CD8-positive, alpha-beta memory T cell (primary cell): ENCODE measurements at regions not wholly inside any gene's neighbourhood (a gene's known extent, or its start where the extent isn't known, plus 50 kb on each side); places are given as distances from the start of the nearest gene placed in this dataset.

Experiments
- CTCF ChIA-PET: fragments of 350-600 bp; sonication (Branson Sonifier 250); formaldehyde crosslinking; loops from one replicate; lab custom pipeline; 2021; ENCODE audit warnings: antibody characterized with exemption; lab: Charles Lee
- POLR2A ChIA-PET: fragments of 350-600 bp; sonication (Branson Sonifier 250); formaldehyde crosslinking; loops from one replicate; lab custom pipeline; 2021; ENCODE audit warnings: antibody characterized with exemption; lab: Charles Lee
- DNase-seq, 5 donors: peaks; one replicate each; pipeline versions ENCODE4 v3.0.0 to v3.0.0-alpha.2; 2020 to 2022; ENCODE audit warnings: mixed read lengths in 1 of 5
- H3K27ac ChIP-seq: one replicate; pipeline ENCODE4 v1.7.0; 2013; ENCODE audit warnings: low read depth, mild to moderate bottlenecking, low read length, moderate library complexity
- H3K27me3 ChIP-seq: 2 replicates; pipeline ENCODE4 v1.7.0; 2013; ENCODE audit warnings: low read length, mild to moderate bottlenecking; ENCODE audit not compliant: insufficient read depth, poor library complexity, severe bottlenecking
- H3K36me3 ChIP-seq: 2 replicates; pipeline ENCODE4 v1.7.0; 2013; ENCODE audit warnings: mild to moderate bottlenecking, low read length, moderate library complexity; ENCODE audit not compliant: insufficient read depth
- H3K4me1 ChIP-seq: 2 replicates; pipeline ENCODE4 v1.7.0; 2013; ENCODE audit warnings: mild to moderate bottlenecking, low read length, moderate library complexity; ENCODE audit not compliant: insufficient read depth
- H3K4me3 ChIP-seq: 2 replicates; pipeline ENCODE4 v1.7.0; 2013; ENCODE audit warnings: mild to moderate bottlenecking, low read length
- H3K9me3 ChIP-seq: 2 replicates; pipeline ENCODE4 v1.7.0; 2013; ENCODE audit warnings: mild to moderate bottlenecking, low read length
- H3K27ac Mint-ChIP-seq, 8 donors: one replicate each; pipeline ENCODE4 v1.8.0; 2020 to 2021; ENCODE audit warnings: mixed read lengths in 8 of 8, mild to moderate bottlenecking in 6 of 8, inconsistent platforms in 3 of 8, moderate library complexity in 3 of 8
- H3K27me3 Mint-ChIP-seq, 2 donors: one replicate each; pipeline ENCODE4 v1.8.0; 2020 to 2021; ENCODE audit warnings: mixed read lengths in 2 of 2, mild to moderate bottlenecking in 1 of 2, moderate library complexity in 1 of 2
- H3K36me3 Mint-ChIP-seq, 3 donors: one replicate each; pipeline ENCODE4 v1.8.0; 2020 to 2021; ENCODE audit warnings: mixed read lengths in 3 of 3, inconsistent platforms in 1 of 3, mild to moderate bottlenecking in 1 of 3
- H3K4me1 Mint-ChIP-seq, 3 donors: one replicate each; pipeline ENCODE4 v1.8.0; 2020 to 2021; ENCODE audit warnings: mixed read lengths in 3 of 3, inconsistent platforms in 1 of 3, mild to moderate bottlenecking in 1 of 3
- H3K4me3 Mint-ChIP-seq, 7 donors: one replicate each; pipeline ENCODE4 v1.8.0; 2020 to 2021; ENCODE audit warnings: mixed read lengths in 7 of 7, mild to moderate bottlenecking in 6 of 7, moderate library complexity in 4 of 7, inconsistent platforms in 2 of 7
- H3K9me3 Mint-ChIP-seq, 5 donors: one replicate each; pipeline ENCODE4 v1.8.0; 2020 to 2022; ENCODE audit warnings: mixed read lengths in 5 of 5, mild to moderate bottlenecking in 3 of 5, moderate library complexity in 2 of 5, inconsistent platforms in 1 of 5

GRCh38 chr14:99063620-99064225 is 208.3 kb downstream of the BCL11B start:
- Histone ChIP-seq H3K4me3 (no peak overlapping the region), H3K36me3 (no peaks in the 10 kb centered on the region), H3K27ac (no peak overlapping the region), H3K4me1 (no peaks in the 10 kb centered on the region), H3K9me3 (no peaks in the 10 kb centered on the region), H3K27me3 (no peaks in the 10 kb centered on the region)
- H3K9me3 Mint-ChIP-seq, result no peaks in the 10 kb centered on the region
- H3K4me3 Mint-ChIP-seq, result no peak overlapping the region
- no peak for DNase-seq
- no peaks in the 10 kb centered on the region for H3K27me3 Mint-ChIP-seq
- no peaks in the 10 kb centered on the region for H3K36me3 Mint-ChIP-seq
- H3K27ac Mint-ChIP-seq, result no peak overlapping the region
- ChIA-PET CTCF (interaction anchor here (0.8 kb wide), 1 partner anchor 13 kb away, joined by 3 read pairs; no protein-coding TSS in a partner anchor), POLR2A (no interaction called here)
- H3K4me1 Mint-ChIP-seq, result no peaks in the 10 kb centered on the region

GRCh38 chr14:99064262-99064954 is 207.6 kb downstream of the BCL11B start:
- Histone ChIP-seq H3K4me3 (no peak overlapping the region), H3K9me3 (no peaks in the 10 kb centered on the region)

GRCh38 chr14:99065551-99065950 is 206.4 kb downstream of the BCL11B start:
- Histone ChIP-seq H3K4me1 (no peaks in the 10 kb centered on the region), H3K27me3 (no peaks in the 10 kb centered on the region), H3K27ac (no peak overlapping the region), H3K4me3 (no peak overlapping the region), H3K36me3 (no peaks in the 10 kb centered on the region), H3K9me3 (no peaks in the 10 kb centered on the region)
- H3K4me1 Mint-ChIP-seq, result peaks cover 0 to 3% (median 0%) of the 10 kb centered on the region in 3 donors
- no peaks in the 10 kb centered on the region for H3K36me3 Mint-ChIP-seq
- H3K27me3 Mint-ChIP-seq, result no peaks in the 10 kb centered on the region
- no peaks in the 10 kb centered on the region for H3K9me3 Mint-ChIP-seq
- DNase-seq, result no peak
- H3K27ac Mint-ChIP-seq, result no peak overlapping the region
- POLR2A ChIA-PET, result no interaction called here
- no peak overlapping the region for H3K4me3 Mint-ChIP-seq
- CTCF ChIA-PET, result no interaction called here

More at GRCh38 chr14:99064262-99064954, 207.6 kb downstream of the BCL11B start:
- no peaks in the 10 kb centered on the region for H3K27me3 Mint-ChIP-seq
- H3K9me3 Mint-ChIP-seq, result no peaks in the 10 kb centered on the region
- DNase-seq, result no peak
- H3K36me3 Mint-ChIP-seq, result no peaks in the 10 kb centered on the region
- Histone ChIP-seq H3K4me1 (no peaks in the 10 kb centered on the region), H3K27ac (no peak overlapping the region), H3K27me3 (no peaks in the 10 kb centered on the region), H3K36me3 (no peaks in the 10 kb centered on the region)
- ChIA-PET CTCF (interaction anchor here (0.8 kb wide), 1 partner anchor 14 kb away, joined by 3 read pairs; no protein-coding TSS in a partner anchor), POLR2A (no interaction called here)
- no peaks in the 10 kb centered on the region for H3K4me1 Mint-ChIP-seq
- peak overlapping the region in 2 of 8 donors; percentile 17 to 33 for H3K27ac Mint-ChIP-seq
- no peak overlapping the region for H3K4me3 Mint-ChIP-seq

GRCh38 chr14:99066378-99066777 is 205.6 kb downstream of the BCL11B start:
- Histone ChIP-seq H3K36me3 (no peaks in the 10 kb centered on the region), H3K4me3 (no peak overlapping the region), H3K9me3 (no peaks in the 10 kb centered on the region), H3K4me1 (no peaks in the 10 kb centered on the region), H3K27me3 (no peaks in the 10 kb centered on the region), H3K27ac (no peak overlapping the region)
- peaks cover 0 to 3% (median 0%) of the 10 kb centered on the region in 3 donors for H3K4me1 Mint-ChIP-seq
- H3K9me3 Mint-ChIP-seq, result no peaks in the 10 kb centered on the region
- peaks cover 0 to 7% (median 0%) of the 10 kb centered on the region in 3 donors for H3K36me3 Mint-ChIP-seq
- POLR2A ChIA-PET, result no interaction called here
- H3K4me3 Mint-ChIP-seq, result no peak overlapping the region
- CTCF ChIA-PET, result no interaction called here
- H3K27ac Mint-ChIP-seq, result no peak overlapping the region
- DNase-seq, result no peak
- H3K27me3 Mint-ChIP-seq, result peaks cover 0 to 1% of the 10 kb centered on the region in 2 donors

- CTCF ChIA-PET, result no interaction called here
- peaks cover 0 to 1% of the 10 kb centered on the region in 2 donors for H3K27me3 Mint-ChIP-seq
- no peak overlapping the region for H3K27ac Mint-ChIP-seq
- POLR2A ChIA-PET, result no interaction called here
- H3K4me1 Mint-ChIP-seq, result peaks cover 0 to 3% (median 0%) of the 10 kb centered on the region in 3 donors
- peaks cover 0 to 15% (median 0%) of the 10 kb centered on the region in 3 donors for H3K36me3 Mint-ChIP-seq
- DNase-seq, result no peak
- H3K9me3 Mint-ChIP-seq, result no peaks in the 10 kb centered on the region
- no peak overlapping the region for H3K27ac ChIP-seq
- H3K4me3 ChIP-seq, result no peak overlapping the region
- H3K27me3 ChIP-seq, result no peaks in the 10 kb centered on the region
- no peaks in the 10 kb centered on the region for H3K9me3 ChIP-seq
- H3K4me3 Mint-ChIP-seq, result no peak overlapping the region
- H3K4me1 ChIP-seq, result no peaks in the 10 kb centered on the region
- no peaks in the 10 kb centered on the region for H3K36me3 ChIP-seq
Measured at GRCh38 chr14:99067141-99067920, 204.7 kb downstream of the BCL11B start.

- no peak overlapping the region for H3K27ac Mint-ChIP-seq
- DNase-seq, result no peak
- no peaks in the 10 kb centered on the region for H3K9me3 ChIP-seq
- H3K4me3 Mint-ChIP-seq, result no peak overlapping the region
- H3K36me3 Mint-ChIP-seq, result peaks cover 0 to 17% (median 0%) of the 10 kb centered on the region in 3 donors
- peaks cover 0 to 1% of the 10 kb centered on the region in 2 donors for H3K27me3 Mint-ChIP-seq
- ChIA-PET CTCF (no interaction called here), POLR2A (no interaction called here)
- no peaks in the 10 kb centered on the region for H3K4me1 ChIP-seq
- no peak overlapping the region for H3K4me3 ChIP-seq
- no peak overlapping the region for H3K27ac ChIP-seq
- H3K9me3 Mint-ChIP-seq, result no peaks in the 10 kb centered on the region
- H3K36me3 ChIP-seq, result no peaks in the 10 kb centered on the region
- peaks cover 0 to 3% (median 0%) of the 10 kb centered on the region in 3 donors for H3K4me1 Mint-ChIP-seq
- no peaks in the 10 kb centered on the region for H3K27me3 ChIP-seq
Measured at GRCh38 chr14:99067927-99068326, 204.1 kb downstream of the BCL11B start.

GRCh38 chr14:99069946-99070345 is 202.1 kb downstream of the BCL11B start:
- Mint-ChIP-seq H3K4me3 (no peak overlapping the region), H3K4me1 (peaks cover 0 to 3% (median 0%) of the 10 kb centered on the region in 3 donors), H3K27ac (peak overlapping the region in 1 of 8 donors; percentile 1), H3K9me3 (no peaks in the 10 kb centered on the region), H3K36me3 (peaks cover 0 to 17% (median 0%) of the 10 kb centered on the region in 3 donors), H3K27me3 (peaks cover 0 to 1% of the 10 kb centered on the region in 2 donors)
- Histone ChIP-seq H3K4me3 (no peak overlapping the region), H3K9me3 (no peaks in the 10 kb centered on the region), H3K36me3 (no peaks in the 10 kb centered on the region), H3K27ac (no peak overlapping the region), H3K4me1 (no peaks in the 10 kb centered on the region), H3K27me3 (no peaks in the 10 kb centered on the region)
- ChIA-PET CTCF (interaction anchor here (1.4 kb wide), 1 partner anchor 15 kb away, joined by 3 read pairs; no protein-coding TSS in a partner anchor), POLR2A (no interaction called here)
- no peak for DNase-seq

GRCh38 chr14:99072433-99072832 is 199.6 kb downstream of the BCL11B start:
- Histone ChIP-seq H3K9me3 (no peaks in the 10 kb centered on the region), H3K4me1 (no peaks in the 10 kb centered on the region), H3K4me3 (no peak overlapping the region), H3K27me3 (no peaks in the 10 kb centered on the region), H3K27ac (no peak overlapping the region), H3K36me3 (no peaks in the 10 kb centered on the region)
- no peak for DNase-seq
- POLR2A ChIA-PET, result no interaction called here
- CTCF ChIA-PET, result no interaction called here
- no peaks in the 10 kb centered on the region for H3K9me3 Mint-ChIP-seq
- H3K27ac Mint-ChIP-seq, result peak overlapping the region in 1 of 8 donors; percentile 36
- peaks cover 0 to 17% (median 2%) of the 10 kb centered on the region in 3 donors for H3K36me3 Mint-ChIP-seq
- peaks cover 7 to 10% (median 10%) of the 10 kb centered on the region in 3 donors for H3K4me1 Mint-ChIP-seq
- H3K27me3 Mint-ChIP-seq, result peaks cover 0 to 1% of the 10 kb centered on the region in 2 donors
- H3K4me3 Mint-ChIP-seq, result no peak overlapping the region
